ENCODE measurements at regions not wholly inside any gene's neighbourhood (a gene's known extent, or its start where the extent isn't known, plus 50 kb on each side); places are given as distances from the start of the nearest gene placed in this dataset.

DNA sequence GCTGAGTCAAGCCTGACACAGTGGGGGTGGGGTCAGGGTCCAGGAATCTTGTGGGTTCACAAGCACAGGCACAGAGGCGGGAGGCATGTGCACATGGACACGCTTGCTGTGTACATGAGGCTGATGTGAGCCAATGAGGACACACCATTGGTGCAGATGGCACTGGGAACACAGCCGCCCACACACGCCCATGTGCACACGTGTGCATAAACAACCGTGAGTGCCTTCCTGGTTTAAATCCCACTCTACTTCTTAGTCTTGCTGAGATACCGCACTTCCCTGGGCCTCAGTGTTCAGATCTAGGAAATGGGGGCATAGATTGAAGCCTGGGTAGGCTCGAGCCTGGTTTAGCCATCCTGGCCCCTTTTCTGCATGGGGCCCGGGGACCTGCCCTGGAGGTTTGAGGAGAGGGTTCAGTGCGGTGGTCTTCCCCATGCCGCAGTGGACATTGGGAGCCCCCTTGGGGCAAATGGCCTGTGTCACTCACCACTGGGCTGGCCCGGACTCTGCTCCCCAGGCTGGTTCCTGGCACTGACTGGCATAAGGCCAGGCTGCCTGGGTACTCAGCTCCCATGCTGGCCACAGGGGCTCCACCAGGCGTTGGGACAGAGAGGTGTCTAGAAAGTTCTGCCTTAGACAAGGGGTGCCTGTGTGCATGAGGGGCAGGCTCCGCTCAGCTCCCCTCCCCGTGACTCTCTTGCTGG, 60.2 kb downstream of the CEBPB start:
- TF ChIP-seq ZFP3 (CRISPR knock-in tag; IDR thresholded peaks at IDR 0.05) (no peak), ZC3H10 (CRISPR knock-in tag; IDR thresholded peaks at IDR 0.05) (no peak), OSR1 (CRISPR knock-in tag; IDR thresholded peaks at IDR 0.05) (no peak), ZNF70 (CRISPR knock-in tag; IDR thresholded peaks at IDR 0.05) (no peak), GLIS3 (CRISPR knock-in tag; IDR thresholded peaks at IDR 0.05) (no peak), ARNTL (CRISPR knock-in tag; IDR thresholded peaks at IDR 0.05; ENCODE audit: borderline replicate concordance, low read depth) (no peak), BACH2 (CRISPR knock-in tag; IDR thresholded peaks at IDR 0.05; ENCODE audit: borderline replicate concordance) (no peak), ZNF565 (CRISPR knock-in tag; conservative IDR thresholded peaks at IDR 0.05; ENCODE audit: low read depth) (no peak), CSDC2 (CRISPR knock-in tag; IDR thresholded peaks at IDR 0.05) (no peak), RARB (CRISPR knock-in tag; IDR thresholded peaks at IDR 0.05) (no peak), ZFP30 (CRISPR knock-in tag; IDR thresholded peaks at IDR 0.05) (no peak)
- TF ChIP-seq, protein P1, sequence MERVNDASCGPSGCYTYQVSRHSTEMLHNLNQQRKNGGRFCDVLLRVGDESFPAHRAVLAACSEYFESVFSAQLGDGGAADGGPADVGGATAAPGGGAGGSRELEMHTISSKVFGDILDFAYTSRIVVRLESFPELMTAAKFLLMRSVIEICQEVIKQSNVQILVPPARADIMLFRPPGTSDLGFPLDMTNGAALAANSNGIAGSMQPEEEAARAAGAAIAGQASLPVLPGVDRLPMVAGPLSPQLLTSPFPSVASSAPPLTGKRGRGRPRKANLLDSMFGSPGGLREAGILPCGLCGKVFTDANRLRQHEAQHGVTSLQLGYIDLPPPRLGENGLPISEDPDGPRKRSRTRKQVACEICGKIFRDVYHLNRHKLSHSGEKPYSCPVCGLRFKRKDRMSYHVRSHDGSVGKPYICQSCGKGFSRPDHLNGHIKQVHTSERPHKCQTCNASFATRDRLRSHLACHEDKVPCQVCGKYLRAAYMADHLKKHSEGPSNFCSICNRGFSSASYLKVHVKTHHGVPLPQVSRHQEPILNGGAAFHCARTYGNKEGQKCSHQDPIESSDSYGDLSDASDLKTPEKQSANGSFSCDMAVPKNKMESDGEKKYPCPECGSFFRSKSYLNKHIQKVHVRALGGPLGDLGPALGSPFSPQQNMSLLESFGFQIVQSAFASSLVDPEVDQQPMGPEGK (CRISPR knock-in tag; IDR thresholded peaks at IDR 0.05; ENCODE audit: borderline replicate concordance): no peak
- TF ChIP-seq, protein P2, sequence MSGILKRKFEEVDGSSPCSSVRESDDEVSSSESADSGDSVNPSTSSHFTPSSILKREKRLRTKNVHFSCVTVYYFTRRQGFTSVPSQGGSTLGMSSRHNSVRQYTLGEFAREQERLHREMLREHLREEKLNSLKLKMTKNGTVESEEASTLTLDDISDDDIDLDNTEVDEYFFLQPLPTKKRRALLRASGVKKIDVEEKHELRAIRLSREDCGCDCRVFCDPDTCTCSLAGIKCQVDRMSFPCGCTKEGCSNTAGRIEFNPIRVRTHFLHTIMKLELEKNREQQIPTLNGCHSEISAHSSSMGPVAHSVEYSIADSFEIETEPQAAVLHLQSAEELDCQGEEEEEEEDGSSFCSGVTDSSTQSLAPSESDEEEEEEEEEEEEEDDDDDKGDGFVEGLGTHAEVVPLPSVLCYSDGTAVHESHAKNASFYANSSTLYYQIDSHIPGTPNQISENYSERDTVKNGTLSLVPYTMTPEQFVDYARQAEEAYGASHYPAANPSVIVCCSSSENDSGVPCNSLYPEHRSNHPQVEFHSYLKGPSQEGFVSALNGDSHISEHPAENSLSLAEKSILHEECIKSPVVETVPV (CRISPR knock-in tag; IDR thresholded peaks at IDR 0.05): no peak

Data from SK-N-SH treated with all-trans-retinoic acid at 6 μM for 48 hours (cell line).